GM13976 (cell line): ENCODE measurements at regions not wholly inside any gene's neighbourhood (a gene's known extent, or its start where the extent isn't known, plus 50 kb on each side); places are given as distances from the start of the nearest gene placed in this dataset.
"Not testable (repeated sequence)": the region's sequence is repeated elsewhere in the genome, so short reads cannot be mapped to it uniquely, and the experiment has no call there.

Experiments used
- DNase-seq: peaks from one replicate; pipeline ENCODE4 v3.0.0; 2012; ENCODE audit warnings: low spot score
- CTCF ChIP-seq: IDR thresholded peaks from 2 replicates; pipeline ENCODE4 v1.5.1; 2012; ENCODE audit warnings: borderline replicate concordance, mild to moderate bottlenecking; ENCODE audit not compliant: insufficient read depth; ENCODE audit errors: extremely low read depth, missing control alignments, control extremely low read depth
- in situ Hi-C: fragments of 300-500 bp; cut with MboI; formaldehyde crosslinking; loops from one replicate; pipeline ENCODE4 v1.12.0; 2022; ENCODE audit warnings: low sequenced_read_pairs, mixed read lengths, inconsistent platforms; ENCODE audit not compliant: unreplicated experiment

GRCh38 chrX:96474029-96474740 is 210.5 kb upstream of the DIAPH2 start:
- no peak for TF ChIP-seq CTCF
- DNase-seq, result no peak
- in situ Hi-C loops, result no loop called here

GRCh38 chrX:96474741-96475125 is 209.9 kb upstream of the DIAPH2 start:
- no peak for DNase-seq
- in situ Hi-C loops, result no loop called here
- no peak for TF ChIP-seq CTCF

GRCh38 chrX:96480081-96480480 is 204.6 kb upstream of the DIAPH2 start:
- in situ Hi-C loops, result no loop called here
- TF ChIP-seq CTCF, result no peak
- no peak for DNase-seq

- in situ Hi-C loops, result no loop called here
- no peak for TF ChIP-seq CTCF
- no peak for DNase-seq
Measured at GRCh38 chrX:96481831-96482230, 202.8 kb upstream of the DIAPH2 start.

- in situ Hi-C loops, result no loop called here
- TF ChIP-seq CTCF, result no peak
- DNase-seq, result no peak
Measured at GRCh38 chrX:96483647-96484160, 200.9 kb upstream of the DIAPH2 start.

- DNase-seq, in situ Hi-C loops: not testable (repeated sequence)
Measured at GRCh38 chrX:96486687-96487086, 198.0 kb upstream of the DIAPH2 start.

- no peak for TF ChIP-seq CTCF
- no peak for DNase-seq
- in situ Hi-C loops, result no loop called here
Measured at GRCh38 chrX:96502507-96502906, 182.1 kb upstream of the DIAPH2 start.

GRCh38 chrX:96529386-96529785 is 155.3 kb upstream of the DIAPH2 start:
- DNase-seq, in situ Hi-C loops: not testable (repeated sequence)
